ENCODE measurements at regions not wholly inside any gene's neighbourhood (a gene's known extent, or its start where the extent isn't known, plus 50 kb on each side); places are given as distances from the start of the nearest gene placed in this dataset.

DNA sequence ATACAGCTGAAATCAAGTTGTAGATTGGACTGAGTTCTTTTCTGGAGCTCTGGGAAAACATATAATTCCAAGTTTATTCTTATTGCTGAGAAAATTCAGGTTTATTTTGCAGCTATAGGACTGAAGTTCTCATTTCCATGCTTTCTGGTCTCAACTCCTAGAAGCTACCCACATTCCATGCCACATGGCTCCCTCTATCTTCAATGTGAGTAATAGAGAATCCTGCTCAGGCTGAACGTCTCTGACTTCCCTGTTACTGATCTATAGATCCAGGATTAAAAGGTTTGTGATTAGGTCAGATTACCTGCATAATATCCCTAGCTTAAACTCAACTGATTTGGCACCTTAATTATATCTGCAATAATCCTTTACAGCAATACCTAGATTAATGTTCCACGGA is 453.8 kb upstream of the MC4R start:
- TF ChIP-seq, protein P1, sequence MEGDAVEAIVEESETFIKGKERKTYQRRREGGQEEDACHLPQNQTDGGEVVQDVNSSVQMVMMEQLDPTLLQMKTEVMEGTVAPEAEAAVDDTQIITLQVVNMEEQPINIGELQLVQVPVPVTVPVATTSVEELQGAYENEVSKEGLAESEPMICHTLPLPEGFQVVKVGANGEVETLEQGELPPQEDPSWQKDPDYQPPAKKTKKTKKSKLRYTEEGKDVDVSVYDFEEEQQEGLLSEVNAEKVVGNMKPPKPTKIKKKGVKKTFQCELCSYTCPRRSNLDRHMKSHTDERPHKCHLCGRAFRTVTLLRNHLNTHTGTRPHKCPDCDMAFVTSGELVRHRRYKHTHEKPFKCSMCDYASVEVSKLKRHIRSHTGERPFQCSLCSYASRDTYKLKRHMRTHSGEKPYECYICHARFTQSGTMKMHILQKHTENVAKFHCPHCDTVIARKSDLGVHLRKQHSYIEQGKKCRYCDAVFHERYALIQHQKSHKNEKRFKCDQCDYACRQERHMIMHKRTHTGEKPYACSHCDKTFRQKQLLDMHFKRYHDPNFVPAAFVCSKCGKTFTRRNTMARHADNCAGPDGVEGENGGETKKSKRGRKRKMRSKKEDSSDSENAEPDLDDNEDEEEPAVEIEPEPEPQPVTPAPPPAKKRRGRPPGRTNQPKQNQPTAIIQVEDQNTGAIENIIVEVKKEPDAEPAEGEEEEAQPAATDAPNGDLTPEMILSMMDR (conservative IDR thresholded peaks at IDR 0.05 in 1 of 2, IDR thresholded peaks at IDR 0.05 in 1 of 2; ENCODE audit: low read depth in 1 of 2, low read length in 2 of 2), result no peak
- TF ChIP-seq EZH2 (IDR thresholded peaks at IDR 0.05; ENCODE audit: low read length, missing control alignments), result no peak

Measured in fibroblast of lung (primary cell).